Osteocyte (in vitro differentiated cells): ENCODE measurements at regions not wholly inside any gene's neighbourhood (a gene's known extent, or its start where the extent isn't known, plus 50 kb on each side); places are given as distances from the start of the nearest gene placed in this dataset.

Experiments
- DNase-seq: peaks from one replicate; pipeline ENCODE4 v3.0.0; 2021; ENCODE audit warnings: mixed read lengths; ENCODE audit not compliant: unreplicated experiment; ENCODE audit errors: extremely low spot score
- H3K27ac Mint-ChIP-seq: one replicate; pipeline ENCODE4 v1.8.0; 2021; ENCODE audit warnings: mild to moderate bottlenecking, mixed read lengths; ENCODE audit not compliant: unreplicated experiment
- H3K27me3 Mint-ChIP-seq: one replicate; pipeline ENCODE4 v1.8.0; 2021; ENCODE audit warnings: mixed read lengths; ENCODE audit not compliant: unreplicated experiment
- H3K36me3 Mint-ChIP-seq: one replicate; pipeline ENCODE4 v1.8.0; 2021; ENCODE audit warnings: mixed read lengths; ENCODE audit not compliant: unreplicated experiment
- H3K4me1 Mint-ChIP-seq: one replicate; pipeline ENCODE4 v1.8.0; 2021; ENCODE audit warnings: mixed read lengths; ENCODE audit not compliant: unreplicated experiment
- H3K4me3 Mint-ChIP-seq: one replicate; pipeline ENCODE4 v1.8.0; 2021; ENCODE audit warnings: mild to moderate bottlenecking, moderate library complexity, mixed read lengths; ENCODE audit not compliant: unreplicated experiment
- H3K9me3 Mint-ChIP-seq: one replicate; pipeline ENCODE4 v1.8.0; 2021; ENCODE audit warnings: mixed read lengths; ENCODE audit not compliant: unreplicated experiment
- CTCF ChIP-seq: fragments of 200-600 bp; sonication (generic); IDR thresholded peaks from 2 replicates; pipeline ENCODE4 v1.5.0; 2021; ENCODE audit warnings: antibody characterized with exemption, mild to moderate bottlenecking, moderate library complexity

- no peak overlapping the region for H3K27ac Mint-ChIP-seq
- no peak overlapping the region for H3K4me3 Mint-ChIP-seq
- H3K36me3 Mint-ChIP-seq = no peaks in the 10 kb centered on the region
- H3K27me3 Mint-ChIP-seq = peaks cover 15% of the 10 kb centered on the region
- no peak for DNase-seq
- peaks cover 9% of the 10 kb centered on the region for H3K9me3 Mint-ChIP-seq
- H3K4me1 Mint-ChIP-seq = no peaks in the 10 kb centered on the region
- TF ChIP-seq CTCF = no peak
Measured at GRCh38 chr3:118055381-118055780, 979.3 kb downstream of the IGSF11 start.

GRCh38 chr3:118057086-118057485, 977.6 kb downstream of the IGSF11 start:
- TF ChIP-seq CTCF = no peak
- Mint-ChIP-seq H3K36me3 (no peaks in the 10 kb centered on the region), H3K27ac (no peak overlapping the region), H3K27me3 (peaks cover 15% of the 10 kb centered on the region), H3K4me1 (no peaks in the 10 kb centered on the region), H3K9me3 (no peaks in the 10 kb centered on the region), H3K4me3 (no peak overlapping the region)
- DNase-seq = no peak

- H3K36me3 Mint-ChIP-seq = no peaks in the 10 kb centered on the region
- H3K27me3 Mint-ChIP-seq = peaks cover 15% of the 10 kb centered on the region
- no peak overlapping the region for H3K4me3 Mint-ChIP-seq
- H3K27ac Mint-ChIP-seq = no peak overlapping the region
- no peak for TF ChIP-seq CTCF
- no peaks in the 10 kb centered on the region for H3K9me3 Mint-ChIP-seq
- DNase-seq = no peak
- no peaks in the 10 kb centered on the region for H3K4me1 Mint-ChIP-seq
Measured at GRCh38 chr3:118059096-118059495, 975.5 kb downstream of the IGSF11 start.

GRCh38 chr3:118067439-118067838, 967.2 kb downstream of the IGSF11 start:
- no peak for TF ChIP-seq CTCF

GRCh38 chr3:118075873-118076272, 958.8 kb downstream of the IGSF11 start:
- Mint-ChIP-seq H3K27me3 (no peaks in the 10 kb centered on the region), H3K4me3 (no peak overlapping the region), H3K4me1 (no peaks in the 10 kb centered on the region), H3K27ac (no peak overlapping the region), H3K36me3 (no peaks in the 10 kb centered on the region), H3K9me3 (peaks cover 19% of the 10 kb centered on the region)
- DNase-seq = no peak
- no peak for TF ChIP-seq CTCF

More at GRCh38 chr3:118067439-118067838, 967.2 kb downstream of the IGSF11 start:
- Mint-ChIP-seq H3K4me3 (no peak overlapping the region), H3K4me1 (no peaks in the 10 kb centered on the region), H3K27ac (no peak overlapping the region), H3K36me3 (no peaks in the 10 kb centered on the region), H3K27me3 (peaks cover 2% of the 10 kb centered on the region), H3K9me3 (peaks cover 4% of the 10 kb centered on the region)
- DNase-seq = no peak
